Progenitor cell of endocrine pancreas (in vitro differentiated cells): ENCODE measurements at regions not wholly inside any gene's neighbourhood (a gene's known extent, or its start where the extent isn't known, plus 50 kb on each side); places are given as distances from the start of the nearest gene placed in this dataset.

ENCODE experiments used
- DNase-seq: peaks from one replicate; pipeline ENCODE4 v3.0.0; 2021; ENCODE audit warnings: low spot score; ENCODE audit not compliant: unreplicated experiment
- H3K27ac Mint-ChIP-seq: 2 replicates; pipeline ENCODE4 v1.8.0; 2021; ENCODE audit warnings: mild to moderate bottlenecking, moderate library complexity, mixed read lengths
- H3K27me3 Mint-ChIP-seq: 2 replicates; pipeline ENCODE4 v1.8.0; 2021; ENCODE audit warnings: mixed read lengths
- H3K36me3 Mint-ChIP-seq: 2 replicates; pipeline ENCODE4 v1.8.0; 2022; ENCODE audit warnings: mixed read lengths; ENCODE audit not compliant: insufficient read depth
- H3K4me1 Mint-ChIP-seq: 2 replicates; pipeline ENCODE4 v1.8.0; 2021; ENCODE audit warnings: low read depth, mixed read lengths
- H3K4me3 Mint-ChIP-seq: 2 replicates; pipeline ENCODE4 v1.8.0; 2021; ENCODE audit warnings: low read depth, mild to moderate bottlenecking, moderate library complexity, mixed read lengths
- H3K9me3 Mint-ChIP-seq: 2 replicates; pipeline ENCODE4 v1.8.0; 2021; ENCODE audit warnings: low read depth, mixed read lengths
- CTCF ChIP-seq: fragments of 200-600 bp; sonication (generic); IDR thresholded peaks from one replicate; pipeline ENCODE4 v1.5.0; 2021; ENCODE audit warnings: antibody characterized with exemption, mild to moderate bottlenecking; ENCODE audit not compliant: unreplicated experiment

DNA sequence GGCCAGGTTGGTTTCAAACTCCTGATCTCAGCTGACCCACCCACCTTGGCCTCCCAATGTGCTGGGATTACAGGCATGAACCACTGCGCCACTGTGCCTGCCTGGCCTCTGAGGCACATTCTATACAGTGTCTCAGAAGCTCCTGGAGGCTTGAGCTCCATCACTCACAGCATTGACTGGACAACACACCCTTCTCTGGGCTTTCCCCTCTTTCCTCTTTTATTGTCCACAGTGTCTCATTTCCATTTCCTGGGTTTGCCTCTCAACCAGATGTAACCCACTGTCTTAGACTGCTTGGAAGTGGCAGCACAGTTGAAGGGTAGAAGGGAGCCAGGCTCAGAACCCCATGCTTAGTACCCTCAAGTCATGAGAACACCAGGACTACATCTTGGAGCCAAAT is 208.1 kb downstream of the MTX2 start:
- no peak for TF ChIP-seq CTCF
- no peaks in the 10 kb centered on the region for H3K9me3 Mint-ChIP-seq
- DNase-seq = no peak
- no peaks in the 10 kb centered on the region for H3K36me3 Mint-ChIP-seq
- peaks cover 11% of the 10 kb centered on the region for H3K27me3 Mint-ChIP-seq
- no peak overlapping the region for H3K27ac Mint-ChIP-seq
- no peak overlapping the region for H3K4me3 Mint-ChIP-seq
- no peaks in the 10 kb centered on the region for H3K4me1 Mint-ChIP-seq

DNA sequence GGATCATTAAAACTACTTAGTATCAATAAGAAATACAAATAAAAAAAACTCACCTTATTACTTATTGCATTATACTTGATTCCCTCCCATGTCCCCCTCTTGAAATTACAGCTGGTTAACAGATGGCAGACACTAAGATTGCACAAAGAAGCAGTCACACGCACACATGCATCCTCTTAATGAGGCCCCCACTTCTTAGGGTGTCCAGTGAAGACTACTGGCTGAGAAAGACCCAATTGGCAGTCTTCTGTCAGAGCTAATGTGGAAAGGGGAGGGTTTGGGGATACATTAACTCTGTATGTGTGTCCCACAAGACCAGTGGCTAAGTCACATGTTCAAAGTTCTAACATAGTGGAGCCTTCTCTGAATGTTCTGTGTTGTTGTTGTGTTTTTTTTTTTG is 210.7 kb downstream of the MTX2 start:
- no peaks in the 10 kb centered on the region for H3K36me3 Mint-ChIP-seq
- peaks cover 18% of the 10 kb centered on the region for H3K27me3 Mint-ChIP-seq
- H3K9me3 Mint-ChIP-seq = no peaks in the 10 kb centered on the region
- H3K27ac Mint-ChIP-seq = no peak overlapping the region
- no peak overlapping the region for H3K4me3 Mint-ChIP-seq
- no peak for TF ChIP-seq CTCF
- no peaks in the 10 kb centered on the region for H3K4me1 Mint-ChIP-seq
- DNase-seq = no peak

- peaks cover 18% of the 10 kb centered on the region for H3K27me3 Mint-ChIP-seq
- H3K36me3 Mint-ChIP-seq = no peaks in the 10 kb centered on the region
- H3K27ac Mint-ChIP-seq = no peak overlapping the region
- TF ChIP-seq CTCF = no peak
- no peak overlapping the region for H3K4me3 Mint-ChIP-seq
- no peak for DNase-seq
- no peaks in the 10 kb centered on the region for H3K9me3 Mint-ChIP-seq
- no peaks in the 10 kb centered on the region for H3K4me1 Mint-ChIP-seq
Measured at GRCh38 chr2:176482107-176482506, 212.9 kb downstream of the MTX2 start.

DNA sequence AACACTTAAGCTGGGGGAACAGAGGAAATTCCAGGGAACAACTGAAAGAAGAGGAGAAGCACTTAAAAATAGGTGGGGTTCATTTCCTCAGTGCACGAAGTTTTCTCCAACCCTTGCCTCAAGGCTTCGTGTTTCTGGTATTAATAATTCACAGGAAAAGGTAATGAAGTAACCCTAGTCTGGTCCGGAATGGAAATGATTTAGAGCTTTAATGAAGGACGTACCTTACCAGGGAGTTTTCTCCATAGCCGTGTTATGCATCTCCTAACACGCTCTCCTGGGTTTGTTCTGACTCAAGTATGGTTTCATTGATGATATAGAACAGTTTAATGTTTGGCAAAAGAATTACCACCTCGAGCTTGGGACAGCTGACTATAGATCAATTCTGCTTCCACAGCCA is 214.2 kb downstream of the MTX2 start:
- H3K27ac Mint-ChIP-seq = no peak overlapping the region
- no peak overlapping the region for H3K4me3 Mint-ChIP-seq
- H3K9me3 Mint-ChIP-seq = no peaks in the 10 kb centered on the region
- no peak for DNase-seq
- peaks cover 23% of the 10 kb centered on the region for H3K27me3 Mint-ChIP-seq
- TF ChIP-seq CTCF = no peak
- peaks cover 2% of the 10 kb centered on the region for H3K36me3 Mint-ChIP-seq
- H3K4me1 Mint-ChIP-seq = no peaks in the 10 kb centered on the region

DNA sequence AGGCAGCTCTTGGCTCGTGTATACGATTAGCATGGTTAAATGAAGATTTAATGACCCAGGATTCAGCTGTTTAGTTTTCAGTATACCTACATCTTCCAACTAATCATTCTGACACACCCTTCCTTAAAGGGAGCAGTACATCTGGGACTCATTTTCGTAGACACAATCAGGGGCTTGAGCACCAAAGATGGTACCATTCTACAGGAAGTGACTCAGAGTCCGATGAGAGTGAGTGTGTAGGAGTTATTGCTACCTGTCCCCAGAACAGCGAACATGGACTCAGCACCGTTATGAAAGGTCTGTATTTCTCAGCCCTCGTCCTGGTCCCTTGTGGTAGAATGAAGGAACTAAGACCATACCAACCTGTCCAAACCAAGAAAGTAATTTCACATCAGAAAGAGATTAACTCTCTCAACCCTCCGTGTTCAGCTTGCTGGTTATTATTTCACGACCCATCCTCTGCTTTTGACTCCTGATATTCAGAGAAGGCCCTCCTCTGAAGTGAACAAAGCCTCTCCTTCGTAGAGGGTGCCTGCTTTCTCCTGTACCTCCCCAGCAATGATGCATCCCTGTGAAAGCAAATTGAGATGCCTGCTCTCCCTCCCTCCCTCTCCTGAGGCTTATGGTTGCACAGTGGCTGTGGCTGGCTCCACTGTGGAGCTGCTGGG is 214.8 kb downstream of the MTX2 start:
- no peak overlapping the region for H3K4me3 Mint-ChIP-seq
- H3K4me1 Mint-ChIP-seq = no peaks in the 10 kb centered on the region
- H3K9me3 Mint-ChIP-seq = no peaks in the 10 kb centered on the region
- no peak for DNase-seq
- no peak overlapping the region for H3K27ac Mint-ChIP-seq
- peaks cover 2% of the 10 kb centered on the region for H3K36me3 Mint-ChIP-seq
- no peak for TF ChIP-seq CTCF
- peaks cover 29% of the 10 kb centered on the region for H3K27me3 Mint-ChIP-seq
